HG02623 (cell line): ENCODE measurements at regions not wholly inside any gene's neighbourhood (a gene's known extent, or its start where the extent isn't known, plus 50 kb on each side); places are given as distances from the start of the nearest gene placed in this dataset.

Experiments
- ATAC-seq: cut with Tn5 transposase; IDR thresholded peaks from one replicate; pipeline ENCODE4 v1.9.1; 2021; ENCODE audit warnings: moderate library complexity; ENCODE audit not compliant: unreplicated experiment

DNA sequence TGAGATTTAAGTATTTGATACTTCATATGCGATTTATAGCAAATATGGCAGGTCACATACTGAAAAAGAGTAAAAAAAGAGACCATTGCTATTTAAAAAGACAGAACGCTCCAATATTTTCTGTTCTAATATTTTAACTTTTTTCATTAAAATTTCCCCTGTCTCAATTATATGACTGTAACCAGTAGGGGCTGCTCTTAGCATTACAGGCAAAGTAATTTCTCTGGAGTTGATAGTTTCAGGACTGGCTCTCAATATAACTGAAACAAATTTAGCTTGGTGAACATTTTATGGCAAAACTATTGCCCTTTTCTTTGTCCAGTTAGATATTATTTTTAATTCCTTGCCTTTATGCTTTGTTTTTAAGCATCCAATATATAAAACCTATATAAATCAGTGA is 286.3 kb upstream of the ROBO2 start:
- no peak for ATAC-seq

GRCh38 chr3:76754247-76754646 is 285.7 kb upstream of the ROBO2 start:
- ATAC-seq = no peak

DNA sequence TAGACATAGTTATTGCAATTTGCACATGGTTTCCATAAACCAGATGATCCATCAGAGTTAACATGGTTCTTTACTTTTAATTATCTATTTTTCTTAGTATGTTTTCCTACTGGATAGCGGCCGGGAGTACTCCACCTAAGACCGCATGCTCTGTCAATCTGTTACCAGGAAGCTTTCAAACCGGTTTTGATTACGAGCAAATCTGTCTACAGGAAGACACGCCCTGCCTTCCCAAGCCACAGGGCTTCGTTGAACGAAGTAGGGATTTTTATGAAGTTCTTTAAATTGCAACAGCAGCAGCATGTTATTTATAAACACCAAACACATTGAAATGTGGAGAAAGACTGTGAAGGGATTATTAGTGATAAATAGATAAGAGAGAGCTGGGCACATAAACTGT is 283.3 kb upstream of the ROBO2 start:
- ATAC-seq = no peak

DNA sequence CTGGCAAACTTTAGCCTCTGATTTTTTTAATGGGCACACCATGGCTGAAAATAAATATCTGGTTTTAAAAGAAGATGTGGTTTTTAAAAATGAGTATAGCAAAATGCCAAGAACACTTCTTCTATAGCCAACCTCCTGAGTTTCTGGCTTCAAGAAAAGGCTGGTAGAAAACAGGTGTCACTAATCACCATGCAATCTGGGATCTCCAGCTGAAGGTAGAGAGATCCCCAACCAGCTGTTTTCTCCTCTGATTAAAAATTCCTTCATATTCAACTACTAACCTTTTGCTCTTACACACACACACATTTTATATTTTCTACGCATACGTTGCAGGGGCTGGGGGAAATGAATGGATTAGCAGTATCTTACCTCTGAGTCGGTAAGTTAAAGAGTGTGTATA is 279.6 kb upstream of the ROBO2 start:
- no peak for ATAC-seq

DNA sequence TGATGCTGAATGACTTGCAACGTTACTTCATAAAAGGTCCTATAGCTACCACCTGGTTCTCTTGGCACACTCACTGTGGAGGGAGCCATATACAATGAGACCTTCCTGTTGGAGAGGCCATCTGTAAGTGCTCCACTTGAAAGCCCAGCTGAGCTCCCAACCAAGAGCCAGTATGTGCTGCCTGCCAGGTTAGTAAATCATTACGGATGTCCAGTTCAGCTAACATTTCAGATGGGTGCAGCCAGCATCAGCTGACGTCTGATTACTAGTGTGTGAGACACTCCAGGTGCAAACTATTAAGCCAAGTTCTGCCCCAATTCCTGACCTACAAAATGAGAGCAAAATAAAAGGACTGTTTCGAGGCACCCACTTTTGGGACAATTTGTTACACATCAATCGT is 274.4 kb upstream of the ROBO2 start:
- ATAC-seq = no peak

DNA sequence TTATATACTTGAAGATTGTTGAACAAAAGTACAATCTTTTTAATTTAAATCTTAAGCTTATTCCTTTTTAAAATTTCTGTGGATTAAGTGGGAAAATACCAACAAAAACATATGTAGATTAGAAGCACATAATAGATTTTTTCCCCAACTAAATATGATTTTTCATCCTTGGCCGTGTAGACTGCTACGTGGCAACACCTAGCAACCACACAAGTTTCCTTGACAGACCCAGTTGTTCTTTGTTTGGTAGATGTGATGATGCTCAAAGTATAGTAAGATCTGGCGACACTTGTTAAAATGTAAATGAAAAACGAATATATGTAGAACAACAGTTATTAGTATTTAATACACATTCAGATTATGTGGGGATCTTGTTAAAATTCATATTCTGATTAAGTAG is 271.0 kb upstream of the ROBO2 start:
- no peak for ATAC-seq

GRCh38 chr3:76776927-76777326 is 263.0 kb upstream of the ROBO2 start:
- ATAC-seq = no peak

DNA sequence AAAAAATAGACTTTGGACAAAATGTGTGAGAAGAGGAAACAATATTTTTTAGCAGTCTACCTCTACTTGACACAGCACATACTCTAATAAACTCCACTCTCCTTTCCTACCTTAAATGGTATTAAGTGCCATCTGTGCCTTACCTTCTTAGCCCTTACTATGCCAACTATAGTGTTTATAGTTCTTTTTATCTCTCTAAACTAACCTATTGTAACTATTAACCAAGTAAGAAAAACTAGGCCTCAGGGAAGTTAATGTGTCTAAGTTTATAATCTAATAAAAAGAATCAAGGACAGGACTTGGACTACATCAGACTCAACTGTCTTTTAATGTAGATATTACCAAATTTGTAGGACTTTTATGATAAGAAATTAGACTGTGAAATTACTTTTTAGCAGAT is 251.7 kb upstream of the ROBO2 start:
- ATAC-seq = no peak

GRCh38 chr3:76789237-76789636 is 250.7 kb upstream of the ROBO2 start:
- ATAC-seq = no peak

- ATAC-seq = no peak
These were observed 228.5 kb upstream of the ROBO2 start for GRCh38 chr3:76811418-76811817.

GRCh38 chr3:76812649-76813242 is 227.2 kb upstream of the ROBO2 start:
- ATAC-seq = no peak

DNA sequence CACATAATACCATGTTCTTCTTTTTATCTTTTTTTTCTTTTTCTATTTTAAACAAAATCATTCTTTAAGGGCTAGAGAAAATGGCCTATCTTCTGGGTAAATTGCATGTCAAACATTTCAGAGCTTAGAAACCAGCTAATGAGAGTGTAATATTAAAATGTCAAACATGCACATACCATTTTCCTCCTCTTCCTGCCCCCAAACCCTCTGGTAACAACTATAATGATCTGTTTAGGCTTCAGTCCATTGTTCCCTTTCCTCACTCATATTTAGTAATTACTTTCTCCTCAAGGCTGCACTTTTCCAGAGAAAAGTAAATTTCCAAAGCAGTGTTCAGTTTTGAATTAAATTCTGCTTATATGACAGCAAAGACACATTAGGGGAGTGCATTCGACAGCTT is 224.3 kb upstream of the ROBO2 start:
- no peak for ATAC-seq

DNA sequence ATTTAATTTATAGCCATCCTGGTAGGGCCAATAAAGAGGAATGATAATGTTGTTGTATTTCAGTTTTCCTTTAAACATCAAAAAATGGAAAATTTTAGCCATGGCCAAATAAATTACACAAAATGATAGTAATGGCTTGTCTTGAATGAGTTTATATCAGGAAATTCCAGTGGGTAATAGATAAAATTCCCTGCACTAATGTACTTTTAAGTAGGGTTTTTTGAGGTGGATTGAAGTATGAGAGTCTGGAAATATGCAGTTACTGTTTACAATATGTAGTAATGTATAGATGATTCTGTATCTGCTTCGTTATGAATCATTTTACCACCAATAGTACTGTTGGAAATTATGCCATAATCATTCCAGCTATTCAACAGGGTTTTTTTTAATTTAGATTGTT is 219.4 kb upstream of the ROBO2 start:
- ATAC-seq = no peak

- no peak for ATAC-seq
These were observed 215.2 kb upstream of the ROBO2 start for GRCh38 chr3:76824658-76825240.

GRCh38 chr3:76826861-76827260 is 213.0 kb upstream of the ROBO2 start:
- ATAC-seq = no peak

DNA sequence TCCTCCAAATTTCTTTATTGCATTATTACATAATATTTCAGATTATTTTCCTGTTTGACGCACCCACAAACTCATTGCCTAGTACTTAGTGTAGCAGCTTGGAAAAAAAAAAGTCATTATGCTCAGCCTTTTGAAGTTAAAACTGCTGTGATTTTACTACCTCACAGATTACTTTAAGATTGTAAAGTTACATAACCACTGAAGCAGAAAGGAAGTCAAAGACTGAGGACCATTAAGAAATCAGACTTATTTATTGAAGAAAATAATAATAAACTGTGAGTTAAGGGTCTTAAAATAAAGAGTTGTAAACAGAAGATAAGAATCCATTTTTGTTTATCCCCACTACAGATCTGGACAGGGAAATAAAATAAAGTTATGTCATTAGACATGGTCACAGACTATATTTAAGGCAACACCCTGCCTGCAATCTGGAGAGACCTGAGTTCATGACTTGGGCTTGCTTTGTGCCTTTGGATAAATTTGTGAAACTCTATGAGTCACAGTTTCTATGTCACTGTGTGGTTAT is 212.1 kb upstream of the ROBO2 start:
- ATAC-seq = no peak

DNA sequence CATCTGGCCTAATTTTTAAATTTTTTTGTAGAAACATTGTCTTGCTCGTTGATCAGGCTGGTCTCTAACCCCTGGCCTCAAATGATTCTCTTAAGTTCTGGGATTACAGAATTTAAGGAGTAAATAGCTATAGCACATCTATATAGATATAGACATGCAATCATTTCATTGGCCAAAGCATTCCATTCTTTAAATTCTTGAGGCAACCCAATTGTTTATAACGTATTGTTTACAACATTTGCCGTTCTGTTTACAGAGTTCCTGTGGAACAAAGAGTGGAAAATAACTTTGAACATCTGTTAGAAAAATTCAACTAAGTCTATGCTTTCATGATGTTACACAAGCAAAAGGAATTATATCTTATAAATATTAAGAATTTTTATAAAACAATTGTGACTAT is 205.2 kb upstream of the ROBO2 start:
- ATAC-seq = no peak

GRCh38 chr3:76841747-76842146 is 198.2 kb upstream of the ROBO2 start:
- ATAC-seq = no peak

GRCh38 chr3:76842216-76842615 is 197.7 kb upstream of the ROBO2 start:
- ATAC-seq = no peak

- ATAC-seq = no peak
These were observed 184.4 kb upstream of the ROBO2 start for GRCh38 chr3:76855451-76855850.

DNA sequence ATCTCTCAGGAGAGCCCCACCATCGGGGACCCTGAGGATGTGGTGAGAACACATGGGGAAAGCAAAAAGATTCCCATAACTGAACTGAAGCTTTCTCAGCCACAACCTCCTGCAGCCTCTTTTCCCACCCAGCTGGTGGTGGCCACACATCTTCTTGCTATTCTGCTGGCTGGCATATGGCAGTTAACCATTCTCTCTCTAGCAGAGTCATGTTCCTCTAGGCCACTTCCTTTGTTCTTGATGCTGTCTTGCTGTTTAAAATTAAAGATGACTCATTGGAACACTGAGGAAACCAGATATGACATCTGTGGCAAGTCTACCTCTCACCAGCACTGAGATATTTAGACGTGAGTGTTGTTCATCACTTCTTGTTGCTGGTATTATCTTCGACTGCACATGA is 180.3 kb upstream of the ROBO2 start:
- ATAC-seq = peak; percentile 48

GRCh38 chr3:76864355-76864754 is 175.5 kb upstream of the ROBO2 start:
- no peak for ATAC-seq
